ENCODE measurements at regions not wholly inside any gene's neighbourhood (a gene's known extent, or its start where the extent isn't known, plus 50 kb on each side); places are given as distances from the start of the nearest gene placed in this dataset.

DNA sequence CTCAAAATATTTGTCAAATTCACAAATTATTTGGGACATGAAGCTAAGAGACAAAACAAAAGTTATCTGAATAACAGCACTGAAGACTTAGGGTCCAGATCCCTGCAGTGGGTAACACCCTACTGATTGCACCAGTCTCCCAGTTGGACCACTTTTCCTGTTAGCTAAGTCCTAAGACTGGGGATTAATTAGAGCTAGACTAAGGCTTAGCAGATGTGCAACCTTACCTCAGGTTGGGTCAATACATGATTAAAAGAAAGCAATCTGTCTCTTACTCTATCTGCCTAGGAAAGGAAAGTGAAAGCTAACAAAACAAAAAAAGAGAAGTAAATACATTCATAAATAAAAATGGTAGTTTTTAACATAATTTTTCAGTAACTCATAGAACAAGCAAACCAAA is 737.2 kb upstream of the CHRM3 start:
- DNase-seq (ENCODE audit: low spot score), result no peak
- ChIA-PET POLR2A (ENCODE audit: low non-redundant PET) (interaction anchor here (0.6 kb wide), 1 partner anchor 32 kb away, joined by 3 read pairs; no protein-coding TSS in a partner anchor), CTCF (interaction anchor here (0.7 kb wide), 1 partner anchor 20 kb away, joined by 4 read pairs; no protein-coding TSS in a partner anchor)
- H3K27ac ChIP-seq, result no peak overlapping the region
- no peak for TF ChIP-seq CTCF (conservative IDR thresholded peaks at IDR 0.05; ENCODE audit: low read depth)

DNA sequence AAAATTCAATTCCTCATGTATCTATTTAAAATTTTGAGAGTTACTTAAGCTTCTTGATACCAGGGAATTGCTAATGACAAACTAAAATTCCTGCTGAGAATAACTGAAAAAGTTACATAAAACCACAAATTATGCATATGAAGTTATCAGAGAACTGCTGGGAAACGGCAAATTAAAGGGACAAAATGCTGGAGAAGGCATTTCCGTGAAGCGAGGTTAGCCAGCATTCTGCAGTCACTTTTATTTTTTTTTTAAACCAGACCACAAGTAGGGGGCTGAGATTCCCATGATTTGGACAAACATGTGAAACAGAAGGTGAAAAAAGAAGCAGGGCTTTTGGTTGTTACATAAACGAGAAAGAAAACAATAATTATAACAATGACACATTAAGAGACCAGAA is 737.6 kb upstream of the CHRM3 start:
- POLR2A ChIA-PET (ENCODE audit: low non-redundant PET), result interaction anchor here (0.6 kb wide), 1 partner anchor 32 kb away, joined by 3 read pairs; no protein-coding TSS in a partner anchor
- CTCF ChIA-PET, result interaction anchor here (0.7 kb wide), 1 partner anchor 21 kb away, joined by 4 read pairs; no protein-coding TSS in a partner anchor
- H3K27ac ChIP-seq, result no peak overlapping the region
- no peak for DNase-seq (ENCODE audit: low spot score)
- TF ChIP-seq CTCF (conservative IDR thresholded peaks at IDR 0.05; ENCODE audit: low read depth), result no peak

- DNase-seq (ENCODE audit: low spot score), result no peak
- no peak overlapping the region for H3K27ac ChIP-seq
- TF ChIP-seq CTCF (conservative IDR thresholded peaks at IDR 0.05; ENCODE audit: low read depth), result no peak
- ChIA-PET CTCF (interaction anchor here (0.6 kb wide), 1 partner anchor 292 kb away, joined by 4 read pairs; no protein-coding TSS in a partner anchor), POLR2A (ENCODE audit: low non-redundant PET) (no interaction called here)
Observed at GRCh38 chr1:238648296-238648695, 738.1 kb upstream of the CHRM3 start.

- no peak overlapping the region for H3K27ac ChIP-seq
- no peak for TF ChIP-seq CTCF (conservative IDR thresholded peaks at IDR 0.05; ENCODE audit: low read depth)
- CTCF ChIA-PET, result interaction anchor here (0.6 kb wide), 1 partner anchor 292 kb away, joined by 4 read pairs; no protein-coding TSS in a partner anchor
- peak; percentile 39 for DNase-seq (ENCODE audit: low spot score)
- POLR2A ChIA-PET (ENCODE audit: low non-redundant PET), result no interaction called here
Observed at GRCh38 chr1:238647877-238648276, 738.5 kb upstream of the CHRM3 start.

DNA sequence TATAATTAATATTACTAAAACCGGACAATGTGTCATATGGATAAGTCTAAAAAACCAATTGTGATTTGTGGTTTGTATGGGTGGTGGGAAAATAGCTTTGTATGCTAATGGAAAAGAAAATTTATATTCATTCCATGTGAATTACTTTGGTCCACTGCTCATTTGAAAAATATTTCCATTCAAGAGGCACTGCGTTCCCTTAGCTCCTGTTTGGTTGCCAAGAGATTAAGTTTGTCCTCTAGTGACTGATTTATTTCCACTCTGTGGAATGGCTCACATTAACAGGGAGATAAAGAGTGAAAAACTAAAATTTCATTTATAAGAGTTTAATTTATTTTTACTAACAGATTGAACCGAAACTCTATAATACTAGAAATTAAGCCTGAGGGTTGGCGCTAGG is 744.1 kb upstream of the CHRM3 start:
- TF ChIP-seq CTCF (conservative IDR thresholded peaks at IDR 0.05; ENCODE audit: low read depth), result no peak
- DNase-seq (ENCODE audit: low spot score), result no peak
- no peak overlapping the region for H3K27ac ChIP-seq
- CTCF ChIA-PET, result no interaction called here
- POLR2A ChIA-PET (ENCODE audit: low non-redundant PET), result no interaction called here

DNA sequence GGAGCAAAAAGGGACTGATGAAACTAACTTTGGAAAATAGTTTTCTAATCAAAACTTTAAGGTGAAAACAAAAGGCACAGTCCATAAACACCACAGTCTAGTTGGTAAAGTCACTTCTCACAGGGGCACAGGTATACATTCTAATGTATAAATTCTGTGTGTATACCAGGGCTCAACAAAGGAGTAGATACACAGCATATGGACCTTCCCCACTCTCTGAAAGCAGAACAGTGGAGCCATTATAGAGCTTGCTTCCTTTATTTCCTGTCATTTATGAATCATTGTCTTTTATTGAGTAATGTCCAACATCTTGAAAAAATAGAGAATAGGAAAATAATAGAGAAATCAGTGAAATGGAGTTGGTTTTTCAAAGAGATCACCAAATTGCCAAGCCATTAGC is 746.5 kb upstream of the CHRM3 start:
- CTCF ChIA-PET, result no interaction called here
- TF ChIP-seq CTCF (conservative IDR thresholded peaks at IDR 0.05; ENCODE audit: low read depth), result no peak
- POLR2A ChIA-PET (ENCODE audit: low non-redundant PET), result no interaction called here
- no peak overlapping the region for H3K27ac ChIP-seq
- no peak for DNase-seq (ENCODE audit: low spot score)

Measured in RWPE1 (cell line).